ENCODE measurements at regions not wholly inside any gene's neighbourhood (a gene's known extent, or its start where the extent isn't known, plus 50 kb on each side); places are given as distances from the start of the nearest gene placed in this dataset.

- TF ChIP-seq ZBTB7A (IDR thresholded peaks at IDR 0.05; ENCODE audit: low read depth): no peak
Measured at GRCh38 chr16:20259541-20259940, 67.8 kb downstream of the GP2 start.

- TF ChIP-seq USF1 (IDR thresholded peaks at IDR 0.05) (0 out of 2 replicates have a peak, but pooled peaks have one; percentile 22), TEAD4 (IDR thresholded peaks at IDR 0.05) (no peak)
Measured at GRCh38 chr16:20257234-20257633, 70.1 kb downstream of the GP2 start.

- TF ChIP-seq CEBPB (IDR thresholded peaks at IDR 0.05) (no peak), TEAD4 (IDR thresholded peaks at IDR 0.05) (no peak), FOXM1 (IDR thresholded peaks at IDR 0.05; ENCODE audit: borderline replicate concordance, low read depth) (no peak), REST (IDR thresholded peaks at IDR 0.05; ENCODE audit: low read depth) (no peak), EGR1 (IDR thresholded peaks at IDR 0.05) (no peak), TCF12 (IDR thresholded peaks at IDR 0.05; ENCODE audit: low read depth) (no peak), MAX (IDR thresholded peaks at IDR 0.05) (no peak), CREB1 (IDR thresholded peaks at IDR 0.05; ENCODE audit: low read depth) (no peak), YY1 (IDR thresholded peaks at IDR 0.05; ENCODE audit: low read depth) (no peak), USF1 (IDR thresholded peaks at IDR 0.05) (no peak), NFIC (IDR thresholded peaks at IDR 0.05) (no peak), ZBTB7A (IDR thresholded peaks at IDR 0.05; ENCODE audit: low read depth) (no peak), EP300 (IDR thresholded peaks at IDR 0.05; ENCODE audit: borderline replicate concordance) (no peak), RAD21 (IDR thresholded peaks at IDR 0.05; ENCODE audit: low read depth) (no peak), TAF1 (IDR thresholded peaks at IDR 0.05; ENCODE audit: low read depth) (no peak)
Measured at GRCh38 chr16:20255002-20255401, 72.3 kb downstream of the GP2 start.

GRCh38 chr16:20253825-20254224, 73.5 kb downstream of the GP2 start:
- TF ChIP-seq TAF1 (IDR thresholded peaks at IDR 0.05; ENCODE audit: low read depth) (no peak), TEAD4 (IDR thresholded peaks at IDR 0.05) (no peak)

- TF ChIP-seq USF1 (IDR thresholded peaks at IDR 0.05) (no peak), REST (IDR thresholded peaks at IDR 0.05; ENCODE audit: low read depth) (no peak), EP300 (IDR thresholded peaks at IDR 0.05; ENCODE audit: borderline replicate concordance) (no peak), MAX (IDR thresholded peaks at IDR 0.05) (no peak), FOXM1 (IDR thresholded peaks at IDR 0.05; ENCODE audit: borderline replicate concordance, low read depth) (no peak), TAF1 (IDR thresholded peaks at IDR 0.05; ENCODE audit: low read depth) (no peak), EGR1 (IDR thresholded peaks at IDR 0.05) (no peak), ZBTB7A (IDR thresholded peaks at IDR 0.05; ENCODE audit: low read depth) (no peak), YY1 (IDR thresholded peaks at IDR 0.05; ENCODE audit: low read depth) (no peak), TCF12 (IDR thresholded peaks at IDR 0.05; ENCODE audit: low read depth) (no peak), NFIC (IDR thresholded peaks at IDR 0.05) (no peak), CEBPB (IDR thresholded peaks at IDR 0.05) (no peak), RAD21 (IDR thresholded peaks at IDR 0.05; ENCODE audit: low read depth) (no peak), CREB1 (IDR thresholded peaks at IDR 0.05; ENCODE audit: low read depth) (no peak), TEAD4 (IDR thresholded peaks at IDR 0.05) (no peak)
Measured at GRCh38 chr16:20249211-20249610, 78.1 kb downstream of the GP2 start.

- no peak for TF ChIP-seq NFIC (IDR thresholded peaks at IDR 0.05)
- TF ChIP-seq EP300 (IDR thresholded peaks at IDR 0.05; ENCODE audit: borderline replicate concordance): no peak
- TF ChIP-seq CREB1 (IDR thresholded peaks at IDR 0.05; ENCODE audit: low read depth): no peak
- TF ChIP-seq TEAD4 (IDR thresholded peaks at IDR 0.05): no peak
- TF ChIP-seq ZBTB7A (IDR thresholded peaks at IDR 0.05; ENCODE audit: low read depth): no peak
- TF ChIP-seq MAX (IDR thresholded peaks at IDR 0.05): no peak
- no peak for TF ChIP-seq RAD21 (IDR thresholded peaks at IDR 0.05; ENCODE audit: low read depth)
- TF ChIP-seq TCF12 (IDR thresholded peaks at IDR 0.05; ENCODE audit: low read depth): no peak
- TF ChIP-seq REST (IDR thresholded peaks at IDR 0.05; ENCODE audit: low read depth): no peak
- TF ChIP-seq CEBPB (IDR thresholded peaks at IDR 0.05): no peak
- TF ChIP-seq TAF1 (IDR thresholded peaks at IDR 0.05; ENCODE audit: low read depth): no peak
- TF ChIP-seq USF1 (IDR thresholded peaks at IDR 0.05): no peak
- no peak for TF ChIP-seq YY1 (IDR thresholded peaks at IDR 0.05; ENCODE audit: low read depth)
- no peak for TF ChIP-seq FOXM1 (IDR thresholded peaks at IDR 0.05; ENCODE audit: borderline replicate concordance, low read depth)
- TF ChIP-seq EGR1 (IDR thresholded peaks at IDR 0.05): no peak
Measured at GRCh38 chr16:20247076-20247475, 80.2 kb downstream of the GP2 start.
